ENCODE measurements at regions not wholly inside any gene's neighbourhood (a gene's known extent, or its start where the extent isn't known, plus 50 kb on each side); places are given as distances from the start of the nearest gene placed in this dataset.

DNA sequence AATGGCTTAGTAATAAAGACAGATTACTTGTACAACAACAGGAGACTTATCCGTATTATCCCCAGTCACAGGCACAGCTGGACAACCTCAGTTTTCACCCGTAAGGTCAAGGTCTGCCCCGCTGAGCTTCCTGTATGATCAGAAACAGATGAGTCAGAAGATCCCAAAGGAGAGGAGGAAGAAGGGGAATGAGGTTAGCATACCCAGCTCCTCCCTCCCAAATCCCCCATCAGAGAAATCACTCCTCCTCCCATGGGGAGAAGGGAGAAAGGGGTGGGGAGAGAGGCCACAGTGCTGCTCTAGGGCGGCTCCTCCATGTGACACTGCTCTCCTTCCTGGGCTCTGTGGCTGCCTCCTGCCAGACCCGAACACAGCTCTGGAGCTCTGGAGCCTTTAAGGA is 53.8 kb upstream of the SPTBN1 start:
- no peak overlapping the region for H2AFZ ChIP-seq (ENCODE audit: low read length)
- H3K27ac ChIP-seq (ENCODE audit: extremely low read length, insufficient read depth, low read length): no peak overlapping the region
- no peak overlapping the region for H3K9ac ChIP-seq (ENCODE audit: insufficient read depth, low read depth, low read length)
- H4K20me1 ChIP-seq (ENCODE audit: insufficient read depth, low read length): no peaks in the 10 kb centered on the region
- H3K36me3 ChIP-seq (replicated peaks in 1 of 2; ENCODE audit: control insufficient read depth in 1 of 2, insufficient read depth in 2 of 2, low read length in 2 of 2): no peaks in the 10 kb centered on the region
- peak; percentile 91 for ATAC-seq
- H3K4me1 ChIP-seq (ENCODE audit: insufficient read depth, low read length): peaks cover 22% of the 10 kb centered on the region
- ChIA-PET POLR2A (no interaction called here), CTCF (ENCODE audit: low intra/inter-chr PET ratio, low total read pairs) (no interaction called here)
- 2% methylated on average over 5 of the region's 5 CpGs for WGBS (ENCODE audit: low lambda C conversion rate)
- intact Hi-C loops (cut with micrococcal nuclease; ENCODE audit: unreplicated experiment): no loop called here
- peaks cover 4 to 18% of the 10 kb centered on the region in 2 experiments; a peak in 4 of 5 replicates for H3K27me3 ChIP-seq (ENCODE audit: control insufficient read depth in 1 of 2, insufficient read depth in 2 of 2, low read length in 2 of 2)
- in situ Hi-C loops (cut with HindIII; ENCODE audit: extremely low pct_ligation_motif_present, low pct_unique_long_range_greater_than_20kb): no loop called here
- BruUV-seq (replicated peaks): no TSS peak
- FAIRE-seq: peak; percentile 28
- DNase-seq (ENCODE audit: low spot score): peak; percentile 62
- H3K9me3 ChIP-seq (ENCODE audit: low read length): no peaks in the 10 kb centered on the region
- H3K4me2 ChIP-seq (ENCODE audit: low read depth, low read length): peak overlapping the region; percentile 75
- no peaks in the 10 kb centered on the region for H3K79me2 ChIP-seq (ENCODE audit: insufficient read depth, low read length)
- peak overlapping the region in 1 of 3 experiments; percentile 34; a peak in 1 of 6 replicates for H3K4me3 ChIP-seq (replicated peaks in 1 of 3; ENCODE audit: insufficient read depth in 1 of 3, low read depth in 2 of 3, low read length in 3 of 3)
- no peak for TF ChIP-seq PRMT3 (CRISPR knock-in tag; IDR thresholded peaks at IDR 0.05; ENCODE audit: borderline replicate concordance, low read depth)
- TF ChIP-seq FOXK1 (CRISPR knock-in tag; IDR thresholded peaks at IDR 0.05; ENCODE audit: borderline replicate concordance, low read depth): no peak
- TF ChIP-seq, protein P1, sequence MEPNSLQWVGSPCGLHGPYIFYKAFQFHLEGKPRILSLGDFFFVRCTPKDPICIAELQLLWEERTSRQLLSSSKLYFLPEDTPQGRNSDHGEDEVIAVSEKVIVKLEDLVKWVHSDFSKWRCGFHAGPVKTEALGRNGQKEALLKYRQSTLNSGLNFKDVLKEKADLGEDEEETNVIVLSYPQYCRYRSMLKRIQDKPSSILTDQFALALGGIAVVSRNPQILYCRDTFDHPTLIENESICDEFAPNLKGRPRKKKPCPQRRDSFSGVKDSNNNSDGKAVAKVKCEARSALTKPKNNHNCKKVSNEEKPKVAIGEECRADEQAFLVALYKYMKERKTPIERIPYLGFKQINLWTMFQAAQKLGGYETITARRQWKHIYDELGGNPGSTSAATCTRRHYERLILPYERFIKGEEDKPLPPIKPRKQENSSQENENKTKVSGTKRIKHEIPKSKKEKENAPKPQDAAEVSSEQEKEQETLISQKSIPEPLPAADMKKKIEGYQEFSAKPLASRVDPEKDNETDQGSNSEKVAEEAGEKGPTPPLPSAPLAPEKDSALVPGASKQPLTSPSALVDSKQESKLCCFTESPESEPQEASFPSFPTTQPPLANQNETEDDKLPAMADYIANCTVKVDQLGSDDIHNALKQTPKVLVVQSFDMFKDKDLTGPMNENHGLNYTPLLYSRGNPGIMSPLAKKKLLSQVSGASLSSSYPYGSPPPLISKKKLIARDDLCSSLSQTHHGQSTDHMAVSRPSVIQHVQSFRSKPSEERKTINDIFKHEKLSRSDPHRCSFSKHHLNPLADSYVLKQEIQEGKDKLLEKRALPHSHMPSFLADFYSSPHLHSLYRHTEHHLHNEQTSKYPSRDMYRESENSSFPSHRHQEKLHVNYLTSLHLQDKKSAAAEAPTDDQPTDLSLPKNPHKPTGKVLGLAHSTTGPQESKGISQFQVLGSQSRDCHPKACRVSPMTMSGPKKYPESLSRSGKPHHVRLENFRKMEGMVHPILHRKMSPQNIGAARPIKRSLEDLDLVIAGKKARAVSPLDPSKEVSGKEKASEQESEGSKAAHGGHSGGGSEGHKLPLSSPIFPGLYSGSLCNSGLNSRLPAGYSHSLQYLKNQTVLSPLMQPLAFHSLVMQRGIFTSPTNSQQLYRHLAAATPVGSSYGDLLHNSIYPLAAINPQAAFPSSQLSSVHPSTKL (CRISPR knock-in tag; IDR thresholded peaks at IDR 0.05): peak; percentile 70
- peak; percentile 76 to 78 for TF ChIP-seq NR2F1 (CRISPR knock-in tag; IDR thresholded peaks at IDR 0.05)
- no peak for TF ChIP-seq ZFYVE20 (CRISPR knock-in tag; IDR thresholded peaks at IDR 0.05; ENCODE audit: borderline replicate concordance, low read depth)
- TF ChIP-seq ZNF883 (CRISPR knock-in tag; IDR thresholded peaks at IDR 0.05; ENCODE audit: not compliant biosample characterization): no peak
- no peak for TF ChIP-seq NR0B2 (CRISPR knock-in tag; IDR thresholded peaks at IDR 0.05)
- no peak for TF ChIP-seq ZNF788 (CRISPR knock-in tag; IDR thresholded peaks at IDR 0.05; ENCODE audit: borderline replicate concordance)
- TF ChIP-seq ZNF512 (CRISPR knock-in tag; IDR thresholded peaks at IDR 0.05): no peak
- TF ChIP-seq PPARG (CRISPR knock-in tag; conservative IDR thresholded peaks at IDR 0.05): no peak
- no peak for TF ChIP-seq CEBPG (CRISPR knock-in tag; IDR thresholded peaks at IDR 0.05)
- TF ChIP-seq PITX1 (CRISPR knock-in tag; IDR thresholded peaks at IDR 0.05): no peak
- no peak for TF ChIP-seq ZNF354B (CRISPR knock-in tag; IDR thresholded peaks at IDR 0.05)
- TF ChIP-seq NR2F6 (IDR thresholded peaks at IDR 0.05): peak; percentile 83
- TF ChIP-seq NR2F6 (CRISPR knock-in tag; IDR thresholded peaks at IDR 0.05): peak; percentile 93
- no peak for TF ChIP-seq NAIF1 (CRISPR knock-in tag; IDR thresholded peaks at IDR 0.05; ENCODE audit: borderline replicate concordance)
- TF ChIP-seq CHD2 (IDR thresholded peaks at IDR 0.05; ENCODE audit: low read depth, low read length): no peak
- TF ChIP-seq FIP1L1 (IDR thresholded peaks at IDR 0.05; ENCODE audit: borderline replicate concordance, insufficient read depth, low read depth, low read length): no peak
- TF ChIP-seq ZNF10 (CRISPR knock-in tag; IDR thresholded peaks at IDR 0.05; ENCODE audit: borderline replicate concordance, low read depth): no peak
- TF ChIP-seq ZNF607 (CRISPR knock-in tag; IDR thresholded peaks at IDR 0.05; ENCODE audit: borderline replicate concordance): no peak

All from HepG2 (cell line).